DMS114 treated with DMSO at 0.1 percent for 48 hours (cell line): ENCODE measurements at regions not wholly inside any gene's neighbourhood (a gene's known extent, or its start where the extent isn't known, plus 50 kb on each side); places are given as distances from the start of the nearest gene placed in this dataset.

Source experiments
- DNase-seq: peaks from one replicate; lab custom pipeline; 2025; ENCODE audit not compliant: unreplicated experiment; lab: John Stamatoyannopoulos, UW

- DNase-seq, result no peak
These were observed 58.4 kb downstream of the ARL4C start for GRCh38 chr2:234438305-234438977.

DNA sequence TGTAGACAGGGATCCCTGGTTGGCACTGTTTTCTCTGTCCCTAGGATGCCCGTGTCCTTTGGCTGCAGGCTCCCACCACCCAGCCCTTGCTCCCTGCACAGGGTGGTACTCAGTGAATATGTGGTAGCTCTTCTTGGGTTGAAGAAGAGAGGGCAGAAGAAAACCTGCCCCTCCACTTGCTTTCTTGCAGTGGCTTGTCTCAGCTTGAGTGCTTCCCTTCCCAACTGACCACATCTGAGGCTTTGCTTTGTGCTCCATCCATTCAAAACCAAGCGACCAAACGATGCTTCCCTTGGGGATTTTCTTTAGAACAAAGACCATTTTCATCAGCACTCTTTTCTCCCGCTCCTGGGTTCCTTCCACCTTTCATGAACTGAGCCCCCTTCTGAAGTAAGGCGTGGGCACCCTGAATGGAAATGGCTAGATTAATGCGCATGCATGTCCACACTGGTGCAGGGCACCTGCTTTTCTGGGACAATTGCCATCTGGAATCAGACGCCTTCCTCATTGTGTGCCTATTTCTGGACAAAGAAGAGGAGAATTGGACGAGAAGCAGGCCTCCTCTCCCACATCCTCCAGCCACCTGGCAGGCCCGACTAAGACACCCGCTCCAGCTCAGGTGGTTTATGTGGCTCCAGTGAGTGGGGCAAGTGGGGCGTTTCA, 59.1 kb downstream of the ARL4C start:
- no peak for DNase-seq

DNA sequence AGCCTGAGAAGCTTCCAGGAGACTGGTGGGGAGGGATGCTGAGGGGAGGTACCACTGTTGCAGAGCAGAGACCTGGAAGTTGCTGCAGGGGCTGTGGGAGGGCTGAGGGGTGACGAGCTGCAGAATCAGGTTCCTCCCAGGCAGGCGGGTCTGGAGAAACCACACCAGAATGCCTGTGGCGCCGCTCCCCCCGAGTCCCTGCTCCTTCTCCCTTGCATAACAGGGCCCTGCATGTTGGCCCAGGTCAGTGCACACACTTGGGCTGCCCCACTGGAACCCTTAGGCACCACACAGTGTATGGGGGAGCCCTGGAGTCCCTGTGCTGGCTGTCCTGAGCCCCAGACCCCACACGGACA, 60.4 kb downstream of the ARL4C start:
- DNase-seq, result no peak

GRCh38 chr2:234435836-234436481, 60.9 kb downstream of the ARL4C start:
- DNase-seq, result no peak

- DNase-seq, result no peak
These were observed 63.7 kb downstream of the ARL4C start for GRCh38 chr2:234433201-234433600.

- DNase-seq, result no peak
These were observed 66.0 kb downstream of the ARL4C start for GRCh38 chr2:234430871-234431270.

- no peak for DNase-seq
These were observed 67.6 kb downstream of the ARL4C start for GRCh38 chr2:234429265-234429664.

DNA sequence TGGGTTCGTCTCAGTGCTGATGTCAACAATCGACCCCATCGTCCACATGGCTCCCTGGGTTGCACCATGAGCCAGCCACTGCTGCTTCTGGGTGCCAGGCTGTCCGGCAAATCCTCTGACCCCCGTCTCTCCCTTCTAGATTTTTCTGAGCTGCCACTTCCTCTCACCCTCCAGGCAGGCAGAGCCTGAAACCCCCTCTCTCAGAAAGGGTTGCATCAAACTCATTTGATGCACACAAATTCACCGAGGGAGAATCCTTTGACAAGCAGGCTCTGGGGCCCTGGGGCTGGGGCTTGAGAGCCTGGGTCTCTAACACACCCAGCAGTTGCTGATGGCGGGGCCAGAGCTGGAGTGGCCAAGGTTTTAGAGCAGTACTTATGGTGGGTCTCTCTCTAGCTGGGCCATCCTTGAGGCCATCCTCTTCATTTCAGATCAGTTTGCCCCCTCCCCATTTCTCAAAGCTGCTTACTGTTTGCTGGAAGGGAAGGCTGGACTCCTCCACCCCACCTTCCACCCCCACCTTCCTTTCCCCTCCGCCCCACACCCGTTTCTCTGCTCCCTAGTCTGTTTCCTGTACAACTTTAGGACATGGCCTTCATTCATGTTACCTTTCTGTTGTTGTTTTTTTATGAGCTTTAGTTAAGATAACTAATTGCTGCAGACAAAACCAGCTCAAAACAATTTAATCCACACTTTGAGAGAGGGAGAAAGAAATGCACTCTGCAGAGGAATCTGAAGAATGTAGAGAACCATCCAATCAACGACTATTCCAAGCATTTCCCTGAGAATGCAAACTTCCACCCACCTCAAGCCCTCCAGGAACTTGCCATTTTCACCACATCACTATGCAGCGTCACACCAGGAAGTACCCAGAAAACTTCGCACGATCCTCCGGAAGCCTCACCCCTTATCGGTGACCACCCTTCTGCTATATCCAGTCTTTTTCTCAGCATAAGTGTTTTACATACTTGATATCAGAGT, 69.5 kb downstream of the ARL4C start:
- no peak for DNase-seq

GRCh38 chr2:234426616-234427015, 70.3 kb downstream of the ARL4C start:
- DNase-seq, result no peak

DNA sequence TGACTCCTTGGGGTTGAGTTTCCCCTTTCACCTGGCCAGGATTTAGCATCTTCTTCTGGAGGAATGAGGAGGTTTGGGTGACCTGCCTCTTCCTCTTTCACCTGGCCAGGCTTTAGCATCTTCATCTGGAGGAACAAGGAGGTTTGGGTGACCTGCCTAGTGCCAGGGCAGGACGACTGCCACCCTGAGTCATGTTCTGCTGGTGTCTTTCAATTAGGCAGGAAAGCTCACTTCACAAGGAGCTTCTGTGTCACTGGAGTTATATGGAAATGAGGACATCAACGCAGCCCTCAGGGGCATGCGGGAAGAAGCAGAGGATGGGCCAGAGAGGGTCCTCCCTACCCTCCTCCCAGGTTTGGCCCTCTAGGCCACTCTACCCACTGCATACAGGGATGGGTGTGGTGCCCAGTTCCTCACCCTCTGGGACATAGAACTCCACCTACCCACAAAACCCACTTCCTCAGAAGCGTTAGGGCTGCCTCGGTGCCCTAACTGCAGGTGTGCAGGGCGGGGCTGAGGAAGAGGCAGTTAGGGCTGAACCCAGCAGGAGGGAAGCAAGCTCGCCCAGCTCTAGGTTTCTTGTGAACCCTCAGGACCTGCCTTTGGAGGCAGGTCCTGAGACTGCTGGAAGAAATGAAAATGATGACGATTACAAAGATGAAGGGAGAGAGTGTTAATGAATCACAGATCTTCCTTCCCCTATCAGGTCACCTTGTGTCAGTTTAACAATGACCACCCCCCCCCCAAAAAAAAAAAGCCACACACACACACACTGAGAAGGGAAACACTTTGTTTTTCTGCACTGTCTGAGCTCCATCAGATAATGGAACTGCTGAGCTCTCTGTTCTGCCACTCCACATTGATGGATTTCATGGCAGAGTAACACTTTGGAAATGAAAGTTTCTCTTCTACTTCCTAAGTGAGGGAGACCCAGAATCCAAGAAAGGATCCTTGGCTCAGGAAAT, 71.0 kb downstream of the ARL4C start:
- DNase-seq, result no peak

GRCh38 chr2:234423884-234424283, 73.0 kb downstream of the ARL4C start:
- no peak for DNase-seq

GRCh38 chr2:234422981-234423431, 73.9 kb downstream of the ARL4C start:
- no peak for DNase-seq

GRCh38 chr2:234422273-234422732, 74.6 kb downstream of the ARL4C start:
- no peak for DNase-seq

- DNase-seq, result no peak
These were observed 76.5 kb downstream of the ARL4C start for GRCh38 chr2:234420408-234420807.

- no peak for DNase-seq
These were observed 77.2 kb downstream of the ARL4C start for GRCh38 chr2:234419726-234420125.

- no peak for DNase-seq
These were observed 81.2 kb downstream of the ARL4C start for GRCh38 chr2:234415706-234416105.

GRCh38 chr2:234414596-234414995, 82.3 kb downstream of the ARL4C start:
- DNase-seq, result no peak

DNA sequence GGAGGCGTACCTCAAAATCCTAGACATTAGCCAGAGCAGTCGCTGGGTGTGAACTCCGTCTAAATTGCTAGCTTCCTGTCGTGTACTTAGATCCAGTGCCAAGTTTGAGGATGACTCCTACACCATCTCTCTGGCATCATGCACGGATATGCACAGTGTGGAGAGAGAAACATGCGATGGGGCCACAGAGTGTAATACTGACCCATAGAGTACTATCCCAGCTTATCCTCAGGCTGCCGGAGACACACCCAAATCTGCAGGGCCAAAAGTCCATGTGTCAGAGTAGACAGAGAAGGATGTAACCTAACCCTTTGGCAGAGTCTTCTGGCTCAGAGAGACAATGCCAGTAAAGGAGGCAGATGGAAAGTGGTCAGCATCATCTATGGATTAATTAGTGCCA, 84.2 kb downstream of the ARL4C start:
- DNase-seq, result no peak

GRCh38 chr2:234411793-234412192, 85.1 kb downstream of the ARL4C start:
- no peak for DNase-seq

- no peak for DNase-seq
These were observed 86.4 kb downstream of the ARL4C start for GRCh38 chr2:234410526-234410925.
